Heart left ventricle (tissue), 13 donors: ENCODE measurements at regions not wholly inside any gene's neighbourhood (a gene's known extent, or its start where the extent isn't known, plus 50 kb on each side); places are given as distances from the start of the nearest gene placed in this dataset.

Source experiments
- CTCF ChIP-seq, 12 donors: fragments of 200-600 bp; sonication (generic) in 4 of 12; IDR thresholded peaks; one replicate each; pipeline versions ENCODE4 v1.5.0 to v1.8.0; 2018 to 2022; ENCODE audit warnings: antibody characterized with exemption in 12 of 12, mild to moderate bottlenecking in 5 of 12
- POLR2A ChIP-seq, 2 donors: fragments of 450-650 bp; IDR thresholded peaks; one replicate each; pipeline ENCODE4 v1.6.1; 2017; ENCODE audit warnings: antibody characterized with exemption in 2 of 2, mild to moderate bottlenecking in 2 of 2, moderate library complexity in 2 of 2
- donor health status: ischemic (EF 13 %, LVEDD 7.1; RV severe dilation, severe dysfunction).
- donor health status: DM: no; HTN: yes; CAD: no.
- donor health status: DM: no; HTN: no; CAD: no.
- donor health status: ischemic (EF 25% LVEDD 6.9; RV normal size, moderate dysfunction).
- donor health status: ischemic (EF 25% LVEDD 5.7; RV mildly dilated, moderate dysfunction).
- donor health status: ischemic (EF 35%, LVEDD 5.7; RV mildly dilated, moderate dysfunction).
- donor health status: nonischemic (EF 11% LVEDD 7.7; RV severe dilation, severe dysfunction).
- donor health status: DM: yes; HTN: yes; CAD: no.
- donor health status: PGD.
- donor health status: ischemic (EF 29% LVEDD 5.4; RV normal size, mild dysfunction).
- donor health status: nonischemic (EF 23%, LVEDD 6.1; RV moderate dilation, normal function).

- TF ChIP-seq CTCF (IDR thresholded peaks at IDR 0.05), result no peak
- TF ChIP-seq POLR2A (IDR thresholded peaks at IDR 0.05), result no peak
Measured at GRCh38 chr3:99330924-99331532, 307.4 kb upstream of the COL8A1 start.
